ENCODE measurements at regions not wholly inside any gene's neighbourhood (a gene's known extent, or its start where the extent isn't known, plus 50 kb on each side); places are given as distances from the start of the nearest gene placed in this dataset.

DNA sequence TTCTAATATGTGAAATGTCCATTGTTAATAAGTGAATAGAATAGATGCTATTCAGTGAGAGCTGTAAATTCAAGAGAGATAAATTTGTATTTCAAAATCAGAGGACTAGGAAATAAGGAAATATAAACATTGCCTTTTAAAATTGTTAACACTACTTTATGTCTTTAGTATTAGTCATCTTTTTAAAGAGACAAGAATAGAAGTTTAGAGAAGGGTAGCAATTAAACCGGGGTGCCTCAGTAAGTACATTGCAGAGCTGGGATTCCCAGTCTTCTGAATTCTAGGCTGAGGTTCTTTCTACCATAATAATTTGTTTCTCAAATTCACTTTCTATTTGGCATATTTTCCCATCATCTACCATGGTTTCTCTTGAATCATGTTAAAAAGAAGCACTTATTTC lies 498.6 kb downstream of the SLC16A7 start:
- CTCF ChIA-PET (ENCODE audit: partially characterized antibody), result no interaction called here
- Histone ChIP-seq H4K8ac (ENCODE audit: extremely low read depth, insufficient read depth, low read length) (no peak overlapping the region), H3K9ac (replicated peaks in 1 of 4; ENCODE audit: extremely low read depth in 1 of 4, low read depth in 3 of 4, low read length in 3 of 4) (no peak overlapping the region), H3K23ac (ENCODE audit: insufficient read length) (no peak overlapping the region), H2BK12ac (ENCODE audit: low read depth, low read length) (no peak overlapping the region), H2BK5ac (ENCODE audit: low read depth, low read length) (no peak overlapping the region), H3K4me2 (ENCODE audit: insufficient read depth in 1 of 2, low read depth in 2 of 2, low read length in 2 of 2) (no peak overlapping the region), H3K27ac (ENCODE audit: low read depth, low read length) (no peak overlapping the region), H3K4me1 (replicated peaks in 1 of 4; ENCODE audit: control insufficient read depth in 3 of 4, insufficient read depth in 4 of 4, low read length in 3 of 4) (no peaks in the 10 kb centered on the region), H3K9me3 (ENCODE audit: insufficient read depth in 2 of 2, low read depth in 1 of 2, low read length in 1 of 2) (0 out of 4 replicates have a peak, but pooled peaks cover 0 to 4% of the 10 kb centered on the region in 2 experiments), H2BK15ac (ENCODE audit: low read length) (no peak overlapping the region), H2BK120ac (replicated peaks; ENCODE audit: low read depth, low read length) (no peak overlapping the region), H4K91ac (replicated peaks; ENCODE audit: insufficient read length, low read length) (no peak overlapping the region), H4K20me1 (replicated peaks in 1 of 2; ENCODE audit: control insufficient read depth in 1 of 2, insufficient read depth in 2 of 2, low read length in 2 of 2) (no peaks in the 10 kb centered on the region), H2BK20ac (ENCODE audit: low read length) (no peak overlapping the region), H3K4ac (replicated peaks; ENCODE audit: insufficient read length, low read depth, low read length) (no peak overlapping the region), H2AK5ac (ENCODE audit: low read depth, low read length) (no peak overlapping the region), H3K79me1 (ENCODE audit: low read depth, low read length) (no peaks in the 10 kb centered on the region), H3K14ac (ENCODE audit: insufficient read length) (no peak overlapping the region), H3K23me2 (ENCODE audit: low read depth, low read length) (no peaks in the 10 kb centered on the region; the same call in 1 of the 2 replicates), H3K4me3 (ENCODE audit: extremely low read depth in 1 of 4, insufficient read depth in 2 of 4, low read depth in 3 of 4, low read length in 4 of 4) (no peak overlapping the region), H2AFZ (ENCODE audit: low read length) (no peak overlapping the region), H3K18ac (ENCODE audit: extremely low read depth, low read length) (no peak overlapping the region), H3K27me3 (replicated peaks in 1 of 4; ENCODE audit: control insufficient read depth in 3 of 4, extremely low read depth in 1 of 4, insufficient read depth in 3 of 4, low read length in 3 of 4) (no peaks in the 10 kb centered on the region), H3K36me3 (ENCODE audit: control insufficient read depth in 2 of 4, insufficient read depth in 4 of 4, low read length in 3 of 4) (no peaks in the 10 kb centered on the region), H3K56ac (replicated peaks; ENCODE audit: insufficient read length, low read depth, low read length) (no peak overlapping the region), H3K79me2 (ENCODE audit: control insufficient read depth in 1 of 2, insufficient read depth in 2 of 2, low read length in 2 of 2) (no peaks in the 10 kb centered on the region), H4K5ac (ENCODE audit: insufficient read length, low read depth, low read length) (no peak overlapping the region)
- no peak for FAIRE-seq
- no peak for DNase-seq (ENCODE audit: low read depth in 1 of 2, low spot score in 2 of 2)
- POLR2A ChIA-PET (ENCODE audit: partially characterized antibody), result no interaction called here
- WGBS, 2 experiments (ENCODE audit: extremely low coverage in 1 of 2, insufficient coverage in 1 of 2, insufficient read length in 1 of 2, insufficient replicate concordance in 2 of 2, low coverage in 1 of 2, low lambda C conversion rate in 2 of 2, missing lambda C conversion rate in 1 of 2), result 97% methylated on average over 1 of the region's 1 CpG; no CpG with 5 or more reads in 1 of the 2 experiments
- TF ChIP-seq SUZ12 (IDR thresholded peaks at IDR 0.05; ENCODE audit: low read length), result no peak
- TF ChIP-seq SP4 (IDR thresholded peaks at IDR 0.05; ENCODE audit: low read length), result no peak
- TF ChIP-seq SP1 (IDR thresholded peaks at IDR 0.05; ENCODE audit: low read depth, low read length), result no peak
- TF ChIP-seq, protein P1, sequence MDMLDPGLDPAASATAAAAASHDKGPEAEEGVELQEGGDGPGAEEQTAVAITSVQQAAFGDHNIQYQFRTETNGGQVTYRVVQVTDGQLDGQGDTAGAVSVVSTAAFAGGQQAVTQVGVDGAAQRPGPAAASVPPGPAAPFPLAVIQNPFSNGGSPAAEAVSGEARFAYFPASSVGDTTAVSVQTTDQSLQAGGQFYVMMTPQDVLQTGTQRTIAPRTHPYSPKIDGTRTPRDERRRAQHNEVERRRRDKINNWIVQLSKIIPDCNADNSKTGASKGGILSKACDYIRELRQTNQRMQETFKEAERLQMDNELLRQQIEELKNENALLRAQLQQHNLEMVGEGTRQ (IDR thresholded peaks at IDR 0.05; ENCODE audit: low read length), result no peak
- TF ChIP-seq EZH2 (IDR thresholded peaks at IDR 0.05; ENCODE audit: low read depth, low read length, severe bottlenecking), result no peak
- TF ChIP-seq SIN3A (conservative IDR thresholded peaks at IDR 0.05 in 1 of 2, IDR thresholded peaks at IDR 0.05 in 1 of 2; ENCODE audit: low read depth in 1 of 2, low read length in 2 of 2), result no peak
- TF ChIP-seq KDM1A (IDR thresholded peaks at IDR 0.05; ENCODE audit: borderline replicate concordance, low read length), result no peak
- TF ChIP-seq GABPA (IDR thresholded peaks at IDR 0.05; ENCODE audit: borderline replicate concordance, insufficient read depth, low read length), result no peak
- no peak for TF ChIP-seq CEBPB (IDR thresholded peaks at IDR 0.05; ENCODE audit: low read depth, low read length)
- TF ChIP-seq CHD2 (IDR thresholded peaks at IDR 0.05; ENCODE audit: low read length), result no peak
- TF ChIP-seq SP2 (IDR thresholded peaks at IDR 0.05; ENCODE audit: low read length), result no peak
- no peak for TF ChIP-seq FOSL1 (IDR thresholded peaks at IDR 0.05; ENCODE audit: insufficient read depth, low read depth, low read length)
